ENCODE measurements at regions not wholly inside any gene's neighbourhood (a gene's known extent, or its start where the extent isn't known, plus 50 kb on each side); places are given as distances from the start of the nearest gene placed in this dataset.

DNA sequence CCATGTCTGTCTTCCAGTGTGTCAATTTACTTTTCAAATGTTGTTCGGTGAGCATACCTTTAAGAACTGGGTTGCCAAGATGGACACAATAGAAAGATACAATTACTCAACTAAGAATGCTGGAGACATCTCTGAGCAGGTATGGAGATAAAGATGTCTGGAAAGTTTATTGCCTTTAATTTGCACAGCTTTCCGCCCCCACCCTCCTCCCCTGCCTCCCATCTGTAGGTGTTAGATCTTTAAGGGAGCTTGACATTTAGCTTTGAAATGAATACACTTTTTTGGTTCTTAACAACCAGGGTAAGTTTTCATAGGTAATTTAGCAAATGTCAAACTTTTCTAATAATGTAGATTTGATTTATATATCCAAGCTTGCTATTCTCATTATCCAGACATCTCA lies 104.4 kb downstream of the BTBD3 start:
- ChIA-PET CTCF (interaction anchor here (1.2 kb wide), 1 partner anchor 10 kb away, joined by 4 read pairs; no protein-coding TSS in a partner anchor), POLR2A (no interaction called here)
- TF ChIP-seq LEF1 (IDR thresholded peaks at IDR 0.05; ENCODE audit: borderline replicate concordance) (no peak), HDGF (IDR thresholded peaks at IDR 0.05; ENCODE audit: borderline replicate concordance) (no peak), TARDBP (IDR thresholded peaks at IDR 0.05) (no peak), FOXM1 (IDR thresholded peaks at IDR 0.05; ENCODE audit: borderline replicate concordance) (no peak), ELF4 (IDR thresholded peaks at IDR 0.05) (no peak), CTBP1 (IDR thresholded peaks at IDR 0.05; ENCODE audit: borderline replicate concordance) (no peak), ARNT (IDR thresholded peaks at IDR 0.05) (no peak), ZNF384 (IDR thresholded peaks at IDR 0.05) (no peak)
- DNase-seq (ENCODE audit: extremely low spot score): no peak

GRCh38 chr20:12023194-12023795 lies 105.6 kb downstream of the BTBD3 start:
- POLR2A ChIA-PET: no interaction called here
- TF ChIP-seq FOXM1 (IDR thresholded peaks at IDR 0.05; ENCODE audit: borderline replicate concordance) (no peak), SP1 (IDR thresholded peaks at IDR 0.05) (no peak), ELF4 (IDR thresholded peaks at IDR 0.05) (no peak)
- TF ChIP-seq, protein P1, sequence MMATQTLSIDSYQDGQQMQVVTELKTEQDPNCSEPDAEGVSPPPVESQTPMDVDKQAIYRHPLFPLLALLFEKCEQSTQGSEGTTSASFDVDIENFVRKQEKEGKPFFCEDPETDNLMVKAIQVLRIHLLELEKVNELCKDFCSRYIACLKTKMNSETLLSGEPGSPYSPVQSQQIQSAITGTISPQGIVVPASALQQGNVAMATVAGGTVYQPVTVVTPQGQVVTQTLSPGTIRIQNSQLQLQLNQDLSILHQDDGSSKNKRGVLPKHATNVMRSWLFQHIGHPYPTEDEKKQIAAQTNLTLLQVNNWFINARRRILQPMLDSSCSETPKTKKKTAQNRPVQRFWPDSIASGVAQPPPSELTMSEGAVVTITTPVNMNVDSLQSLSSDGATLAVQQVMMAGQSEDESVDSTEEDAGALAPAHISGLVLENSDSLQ (IDR thresholded peaks at IDR 0.05): no peak
- DNase-seq (ENCODE audit: extremely low spot score): no peak
- CTCF ChIA-PET: no interaction called here

- ChIA-PET CTCF (no interaction called here), POLR2A (no interaction called here)
- DNase-seq (ENCODE audit: extremely low spot score): no peak
- TF ChIP-seq HDGF (IDR thresholded peaks at IDR 0.05; ENCODE audit: borderline replicate concordance) (no peak), CTBP1 (IDR thresholded peaks at IDR 0.05; ENCODE audit: borderline replicate concordance) (no peak)
- TF ChIP-seq, protein P1 (IDR thresholded peaks at IDR 0.05): no peak
These were observed 111.1 kb downstream of the BTBD3 start for GRCh38 chr20:12028771-12029170.

- no peak for DNase-seq (ENCODE audit: extremely low spot score)
- ChIA-PET POLR2A (no interaction called here), CTCF (no interaction called here)
- TF ChIP-seq SUZ12 (IDR thresholded peaks at IDR 0.05): no peak
- no peak for TF ChIP-seq FOXA1 (IDR thresholded peaks at IDR 0.05)
- TF ChIP-seq FOXM1 (IDR thresholded peaks at IDR 0.05; ENCODE audit: borderline replicate concordance): no peak
- TF ChIP-seq HDGF (IDR thresholded peaks at IDR 0.05; ENCODE audit: borderline replicate concordance): no peak
- no peak for TF ChIP-seq L3MBTL2 (conservative IDR thresholded peaks at IDR 0.05)
- no peak for TF ChIP-seq LEF1 (IDR thresholded peaks at IDR 0.05; ENCODE audit: borderline replicate concordance)
- TF ChIP-seq ELF4 (IDR thresholded peaks at IDR 0.05): no peak
- TF ChIP-seq, protein P1 (IDR thresholded peaks at IDR 0.05): no peak
- no peak for TF ChIP-seq SP1 (IDR thresholded peaks at IDR 0.05)
- no peak for TF ChIP-seq CTBP1 (IDR thresholded peaks at IDR 0.05; ENCODE audit: borderline replicate concordance)
- no peak for TF ChIP-seq ZNF384 (IDR thresholded peaks at IDR 0.05)
- no peak for TF ChIP-seq ARNT (IDR thresholded peaks at IDR 0.05)
- no peak for TF ChIP-seq BHLHE40 (IDR thresholded peaks at IDR 0.05; ENCODE audit: borderline replicate concordance)
- no peak for TF ChIP-seq TARDBP (IDR thresholded peaks at IDR 0.05)
- TF ChIP-seq FOXK2 (IDR thresholded peaks at IDR 0.05): no peak
- no peak for TF ChIP-seq NFRKB (IDR thresholded peaks at IDR 0.05)
These were observed 112.8 kb downstream of the BTBD3 start for GRCh38 chr20:12030470-12030869.

- ChIA-PET CTCF (no interaction called here), POLR2A (no interaction called here)
- no peak for DNase-seq (ENCODE audit: extremely low spot score)
- TF ChIP-seq, protein P1 (IDR thresholded peaks at IDR 0.05): no peak
- TF ChIP-seq FOXK2 (IDR thresholded peaks at IDR 0.05) (no peak), SUZ12 (IDR thresholded peaks at IDR 0.05) (no peak), TARDBP (IDR thresholded peaks at IDR 0.05) (no peak)
These were observed 118.4 kb downstream of the BTBD3 start for GRCh38 chr20:12036142-12036541.

GRCh38 chr20:12037521-12037920 lies 119.8 kb downstream of the BTBD3 start:
- TF ChIP-seq NFRKB (IDR thresholded peaks at IDR 0.05) (no peak), ELF4 (IDR thresholded peaks at IDR 0.05) (no peak)
- TF ChIP-seq, protein P1 (IDR thresholded peaks at IDR 0.05): no peak
- POLR2A ChIA-PET: no interaction called here
- no peak for DNase-seq (ENCODE audit: extremely low spot score)
- CTCF ChIA-PET: interaction anchor here (0.5 to 0.6 kb wide), 2 partner anchors 13 to 25 kb away, joined by 3 to 4 read pairs; no protein-coding TSS in a partner anchor

Measured in HEK293T (cell line).